ENCODE measurements at regions not wholly inside any gene's neighbourhood (a gene's known extent, or its start where the extent isn't known, plus 50 kb on each side); places are given as distances from the start of the nearest gene placed in this dataset.
"Not testable (repeated sequence)": the region's sequence is repeated elsewhere in the genome, so short reads cannot be mapped to it uniquely, and the experiment has no call there.

DNA sequence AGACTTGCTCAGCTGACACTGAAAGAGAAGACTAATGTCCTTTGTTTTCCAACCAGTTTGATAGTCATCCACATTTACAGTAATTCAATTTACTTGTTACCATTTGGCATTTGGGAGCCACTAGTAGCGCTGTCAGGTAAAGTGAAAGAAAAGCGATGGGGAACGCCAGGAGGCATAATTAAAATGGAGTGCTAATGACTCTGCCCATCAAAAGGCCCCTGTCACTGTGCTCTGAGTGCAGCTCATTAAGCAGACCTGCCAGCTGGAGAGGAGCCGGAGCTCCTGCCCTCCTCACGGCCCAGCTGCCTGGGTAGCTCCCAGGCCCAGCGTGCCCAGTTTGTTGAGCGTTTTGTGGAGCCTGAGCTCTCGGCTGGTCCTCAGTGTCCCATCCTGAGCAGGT, 463.6 kb upstream of the CCDC196 start:
- DNase-seq: no peak

DNA sequence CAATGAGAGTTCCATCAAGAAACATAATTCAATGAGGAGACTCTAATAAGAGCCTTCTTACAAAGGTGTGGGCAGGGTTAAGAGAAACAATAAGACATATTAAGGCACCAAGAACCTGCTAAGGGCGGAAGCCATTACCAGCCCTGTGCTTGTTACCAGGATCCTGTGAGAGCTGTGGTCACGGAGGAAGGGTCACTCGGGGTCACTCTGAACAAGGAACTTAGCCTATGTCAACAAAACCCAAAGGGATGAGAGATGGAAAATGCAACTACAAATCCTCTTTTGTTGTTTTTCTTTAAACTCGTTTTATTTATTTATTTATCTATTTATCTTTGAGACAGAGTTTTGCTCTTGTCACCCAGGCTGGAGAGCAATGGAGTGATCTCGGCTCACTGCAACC, 460.4 kb upstream of the CCDC196 start:
- DNase-seq: no peak

DNA sequence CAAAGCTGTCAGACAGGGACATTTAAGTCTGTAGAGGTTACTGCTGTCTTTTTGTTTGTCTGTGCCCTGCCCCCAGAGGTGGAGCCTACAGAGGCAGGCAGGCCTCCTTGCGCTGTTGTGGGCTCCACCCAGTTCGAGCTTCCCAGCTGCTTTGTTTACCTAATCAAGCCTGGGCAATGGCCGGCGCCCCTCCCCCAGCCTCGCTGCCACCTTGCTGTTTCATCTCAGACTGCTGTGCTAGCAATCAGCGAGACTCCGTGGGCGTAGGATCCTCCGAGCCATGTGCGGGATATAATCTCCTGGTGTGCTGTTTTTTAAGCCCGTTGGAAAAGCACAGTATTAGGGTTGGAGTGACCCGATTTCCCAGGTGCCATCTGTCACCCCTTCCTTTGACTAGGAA, 454.2 kb upstream of the CCDC196 start:
- DNase-seq: not testable (repeated sequence)

DNA sequence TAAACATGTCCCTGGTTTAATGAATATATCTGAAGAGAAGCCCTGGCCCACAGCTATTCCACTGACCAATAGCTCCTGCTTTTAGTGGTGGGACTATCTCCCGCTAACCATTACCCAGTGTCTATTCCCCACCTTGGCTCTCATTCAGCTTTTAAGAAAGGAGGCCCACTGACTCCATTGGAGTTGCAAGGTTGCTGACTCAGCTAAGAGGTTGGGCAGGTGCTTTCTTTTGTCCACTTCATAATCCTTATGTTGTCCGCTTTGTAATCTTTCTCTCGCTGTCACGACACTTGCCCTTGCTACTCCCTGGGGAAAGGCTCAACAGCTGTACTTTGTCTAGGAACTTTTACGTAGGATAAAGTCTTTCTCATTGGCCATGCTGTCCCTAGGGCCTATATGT, 453.4 kb upstream of the CCDC196 start:
- DNase-seq: no peak

DNA sequence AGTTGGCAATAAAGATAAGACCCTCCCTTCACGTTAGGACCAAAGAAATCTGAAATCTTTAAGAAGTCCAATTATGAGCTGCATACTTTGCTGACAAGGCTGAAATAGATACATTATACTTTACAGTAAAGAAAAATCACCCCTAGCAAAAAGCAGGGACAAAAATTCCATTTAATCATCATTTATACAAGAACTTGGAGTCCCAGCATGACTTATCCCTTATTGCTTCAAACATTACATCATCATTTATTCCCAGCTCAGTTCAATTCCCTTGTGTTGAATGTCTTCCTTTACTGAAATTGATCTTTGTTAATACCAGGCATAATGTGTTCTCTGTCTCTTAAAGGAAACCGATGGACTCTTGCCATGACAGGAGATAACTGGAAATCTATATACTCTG, 449.6 kb upstream of the CCDC196 start:
- DNase-seq: no peak

DNA sequence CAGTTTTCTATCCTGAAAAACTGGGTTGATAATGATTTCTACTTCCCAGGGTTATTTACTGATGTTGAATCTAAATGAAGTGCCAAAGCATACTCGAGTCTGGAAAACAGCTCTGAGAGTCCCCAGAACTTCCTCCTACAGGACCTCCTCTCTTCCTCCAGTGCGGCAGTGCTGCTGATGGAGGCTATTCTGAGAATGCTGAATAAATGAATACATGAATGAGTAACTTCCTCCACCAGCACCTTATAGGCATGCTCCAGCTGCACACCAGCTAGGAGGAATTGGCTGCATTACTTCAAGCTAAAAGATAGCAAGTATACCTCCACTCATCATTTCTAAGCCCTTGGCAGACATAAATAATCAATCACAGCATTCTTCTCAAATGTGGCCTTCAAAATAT, 448.8 kb upstream of the CCDC196 start:
- DNase-seq: no peak

DNA sequence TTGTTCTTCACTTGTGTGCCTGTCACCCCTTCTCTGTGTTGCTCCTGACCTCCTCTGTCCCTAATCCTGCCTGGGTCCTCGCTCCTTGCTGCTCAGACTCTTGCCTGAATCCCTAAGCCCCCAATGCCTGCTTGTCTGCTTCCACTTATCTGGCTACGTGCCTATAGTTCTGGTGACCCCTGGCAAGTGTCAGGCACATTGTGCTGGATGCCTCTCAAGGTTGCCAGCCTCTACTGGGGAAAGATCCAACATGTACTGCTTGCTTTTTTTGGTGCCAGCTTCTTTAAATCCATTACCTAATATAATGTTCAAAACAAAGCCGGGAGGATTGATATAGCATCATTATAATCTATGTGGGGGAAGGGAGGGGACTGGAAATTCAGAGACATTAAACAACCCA, 448.0 kb upstream of the CCDC196 start:
- DNase-seq: no peak

DNA sequence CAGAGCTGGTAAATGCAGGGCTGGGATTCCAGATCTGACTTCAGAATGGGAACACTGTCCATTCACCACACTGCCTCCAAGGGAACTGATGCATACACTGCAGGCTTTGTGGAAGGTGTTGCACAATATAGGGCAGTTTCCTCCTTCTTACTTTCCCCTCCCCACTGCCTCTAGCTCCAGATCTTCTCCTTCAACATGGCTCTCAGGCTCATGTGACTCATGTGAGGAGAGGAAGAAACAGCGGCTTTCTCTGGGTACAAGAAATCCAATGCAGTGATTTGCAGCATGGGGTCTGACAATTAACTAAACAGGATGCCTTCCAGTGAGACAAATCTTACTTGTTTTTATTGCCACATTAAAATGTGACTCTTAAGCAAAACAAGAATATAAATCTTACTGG, 447.6 kb upstream of the CCDC196 start:
- DNase-seq: no peak

DNA sequence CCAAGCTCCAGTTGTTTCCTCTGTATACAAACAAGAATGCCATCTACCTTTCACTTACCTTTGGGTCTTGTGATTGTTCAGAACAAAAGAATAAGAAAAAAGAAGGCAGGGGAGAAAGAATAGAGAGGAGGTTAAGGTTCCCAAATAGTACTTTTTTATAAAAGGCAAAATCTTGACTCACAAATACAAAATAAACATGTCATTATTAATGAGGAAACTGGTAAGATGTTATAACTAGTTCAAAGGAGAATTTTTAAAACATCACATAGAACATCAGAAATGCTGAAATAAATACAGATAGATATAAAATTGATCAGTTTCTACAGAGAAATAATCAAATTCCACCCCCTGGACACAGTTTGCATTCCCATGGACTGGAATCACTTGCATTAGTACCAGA, 446.7 kb upstream of the CCDC196 start:
- DNase-seq: no peak

DNA sequence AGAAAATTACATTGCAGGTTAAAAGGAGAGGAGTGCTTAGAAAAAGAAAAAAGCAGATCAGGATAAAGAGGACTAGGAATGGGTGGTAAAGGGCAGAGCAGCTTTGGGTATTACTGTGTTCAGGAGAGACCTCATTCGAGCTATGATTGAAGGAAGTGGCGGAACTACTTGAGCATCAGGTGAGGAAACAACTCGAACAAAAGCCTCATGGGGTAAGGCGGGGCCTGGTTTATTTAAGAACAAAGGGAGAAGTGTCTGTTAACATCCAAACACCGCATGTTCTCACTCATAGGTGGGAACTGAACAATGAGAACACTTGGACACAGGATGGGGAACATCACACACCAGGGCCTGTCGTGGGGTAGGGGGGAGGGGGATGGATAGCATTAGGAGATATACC, 444.6 kb upstream of the CCDC196 start:
- no peak for DNase-seq

DNA sequence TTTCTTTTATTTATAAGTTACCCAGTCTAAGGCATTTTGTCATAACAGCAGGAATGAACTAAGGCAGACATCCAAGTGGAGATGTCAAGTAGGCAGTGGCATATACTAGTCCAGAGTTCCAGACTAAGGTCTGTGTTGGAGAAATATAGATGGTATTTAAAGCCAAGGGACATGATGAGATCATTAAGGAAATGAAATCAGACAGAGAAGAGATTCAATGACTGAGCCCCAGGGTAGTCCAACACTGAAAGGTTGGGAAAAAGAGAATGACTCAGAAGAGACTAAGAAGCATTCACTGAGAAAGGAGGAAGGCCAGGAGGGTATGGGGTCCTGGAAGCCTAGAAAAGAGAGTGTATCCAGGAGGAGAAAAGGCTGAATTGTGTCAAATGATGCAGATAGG, 442.2 kb upstream of the CCDC196 start:
- no peak for DNase-seq

DNA sequence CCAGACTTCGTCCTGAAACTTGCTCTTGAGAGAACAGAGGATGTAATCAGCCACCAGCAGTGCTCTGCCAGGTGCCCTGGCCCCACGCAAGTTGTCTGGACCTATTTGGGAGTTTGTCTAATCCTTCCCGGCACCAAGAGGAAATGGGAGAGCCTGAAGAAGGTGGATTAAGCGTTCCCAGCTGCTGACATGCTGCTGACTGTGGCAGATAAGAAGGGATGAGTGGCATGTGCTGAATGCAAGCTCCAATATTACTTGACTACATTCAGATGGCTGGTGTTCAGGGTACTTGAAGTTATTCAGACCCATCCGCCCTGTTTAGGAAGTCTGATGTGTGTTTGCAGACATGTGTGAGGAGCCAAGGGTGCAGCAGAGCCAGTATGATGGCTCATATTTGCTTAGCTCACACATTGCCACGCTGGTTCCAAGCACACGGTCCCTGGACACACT, 440.6 kb upstream of the CCDC196 start:
- no peak for DNase-seq

DNA sequence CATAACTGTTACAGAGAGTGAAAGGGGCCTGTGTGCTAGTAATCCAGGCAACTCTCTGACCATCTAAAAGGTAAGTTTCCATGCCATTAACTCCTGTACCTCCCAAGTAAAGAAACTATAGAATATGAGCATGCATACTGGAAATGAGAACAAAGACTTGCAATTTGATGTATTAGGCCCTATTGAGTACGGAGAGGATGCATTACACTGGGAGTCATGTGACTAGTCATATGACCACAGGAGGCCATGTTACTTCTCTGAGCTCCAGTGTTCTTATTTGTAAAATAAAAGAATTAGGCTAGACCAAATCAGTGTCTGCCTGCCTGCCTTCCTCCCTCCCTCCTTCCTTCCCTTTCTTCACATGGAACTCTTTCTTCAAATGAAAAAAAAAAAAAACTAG, 440.1 kb upstream of the CCDC196 start:
- no peak for DNase-seq

DNA sequence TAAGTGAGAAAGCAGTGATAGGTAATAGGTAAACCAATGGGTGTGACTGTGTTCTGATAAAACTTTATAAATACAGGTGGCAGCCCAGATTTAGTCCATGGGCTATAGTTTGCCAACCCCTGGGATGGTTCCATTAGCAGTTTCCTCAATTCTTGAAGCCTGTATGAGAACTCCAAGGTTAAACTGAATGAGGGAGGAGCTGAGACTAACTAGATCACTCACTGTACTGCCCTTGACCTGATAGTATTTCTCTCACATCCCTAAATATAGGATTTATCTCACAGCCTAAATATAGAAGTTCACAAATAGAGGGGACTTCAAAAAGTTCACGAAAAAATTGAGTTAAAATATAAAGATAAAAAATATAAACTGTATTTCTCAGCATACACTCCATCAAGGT, 439.6 kb upstream of the CCDC196 start:
- no peak for DNase-seq

DNA sequence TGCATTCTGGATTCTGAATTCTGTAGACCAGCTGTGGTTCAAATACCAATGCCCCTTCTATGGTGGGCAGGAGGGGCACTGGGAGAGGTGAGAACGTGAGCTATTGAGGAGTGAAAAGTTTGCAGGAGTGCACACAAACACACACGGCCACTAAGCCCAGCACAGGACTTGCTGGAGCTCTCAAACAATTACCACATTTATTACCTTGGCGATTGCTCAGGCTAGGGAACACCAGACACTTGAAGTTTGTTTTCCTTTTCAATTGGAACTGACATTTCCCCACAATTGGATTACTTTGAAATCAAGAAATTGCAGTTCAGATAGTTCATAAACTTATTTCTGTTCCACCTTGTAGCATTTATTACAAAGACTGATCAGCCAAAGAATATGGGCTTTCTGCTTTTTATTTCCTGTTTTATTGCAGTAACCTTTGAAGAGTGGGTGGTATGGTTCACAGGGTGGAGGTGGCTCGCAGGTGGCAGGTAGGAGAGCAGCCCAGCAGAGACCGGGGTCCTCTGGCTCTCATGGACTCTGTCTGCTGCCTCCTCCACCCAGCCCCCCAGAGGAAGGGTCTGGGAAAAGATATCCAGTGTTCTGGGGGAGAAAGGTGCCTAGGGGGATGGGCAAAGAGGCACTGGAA, 429.8 kb upstream of the CCDC196 start:
- no peak for DNase-seq

DNA sequence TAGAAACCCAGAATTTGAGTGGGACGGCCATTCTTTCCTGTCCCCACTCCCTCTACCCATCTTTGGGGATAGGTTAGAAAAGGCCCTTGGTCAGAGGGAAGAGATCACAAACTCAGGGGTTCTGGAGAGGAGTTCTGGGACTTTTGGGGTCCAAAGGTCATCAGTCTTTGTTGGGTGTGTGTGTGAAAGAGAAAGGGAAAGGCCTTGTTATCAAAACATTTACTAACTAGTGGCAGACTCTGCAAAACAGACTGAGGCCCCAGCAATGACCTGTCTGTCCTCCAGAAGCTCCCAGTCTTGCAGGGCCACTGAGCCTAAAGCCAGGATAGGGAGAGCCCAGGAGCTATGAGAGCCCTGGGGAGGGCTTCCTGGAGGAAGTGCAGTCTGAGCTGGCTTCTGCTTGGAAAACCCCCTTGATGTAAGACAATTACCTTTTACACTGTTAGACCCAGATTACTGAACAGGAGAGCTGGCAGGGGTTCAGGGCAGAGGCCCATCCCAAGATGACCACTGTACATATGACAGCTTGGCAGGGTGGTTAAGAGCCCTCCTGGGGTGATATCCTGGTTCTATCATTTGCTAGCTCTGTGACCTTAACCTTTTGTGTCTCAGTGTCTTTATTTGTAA, 429.1 kb upstream of the CCDC196 start:
- no peak for DNase-seq

DNA sequence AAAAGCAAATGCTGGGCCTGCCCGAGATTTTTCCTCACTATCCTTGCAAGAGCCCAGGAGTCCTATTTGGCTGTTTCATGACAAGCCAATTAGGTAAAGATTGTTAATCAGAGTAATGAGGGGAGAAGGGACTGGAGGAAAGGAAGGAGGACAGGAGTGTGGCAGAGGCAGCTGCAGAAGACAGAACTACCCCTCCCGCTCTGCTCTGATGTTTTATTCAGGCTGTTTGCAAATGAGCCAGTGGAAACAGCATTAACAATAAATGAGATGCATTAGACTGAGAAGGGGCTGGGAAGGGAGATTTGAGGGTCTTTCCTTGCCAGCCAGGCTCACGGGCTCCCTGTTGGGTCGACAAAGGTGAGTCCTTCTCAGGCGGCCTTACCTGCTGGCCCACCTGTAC, 421.0 kb upstream of the CCDC196 start:
- no peak for DNase-seq

DNA sequence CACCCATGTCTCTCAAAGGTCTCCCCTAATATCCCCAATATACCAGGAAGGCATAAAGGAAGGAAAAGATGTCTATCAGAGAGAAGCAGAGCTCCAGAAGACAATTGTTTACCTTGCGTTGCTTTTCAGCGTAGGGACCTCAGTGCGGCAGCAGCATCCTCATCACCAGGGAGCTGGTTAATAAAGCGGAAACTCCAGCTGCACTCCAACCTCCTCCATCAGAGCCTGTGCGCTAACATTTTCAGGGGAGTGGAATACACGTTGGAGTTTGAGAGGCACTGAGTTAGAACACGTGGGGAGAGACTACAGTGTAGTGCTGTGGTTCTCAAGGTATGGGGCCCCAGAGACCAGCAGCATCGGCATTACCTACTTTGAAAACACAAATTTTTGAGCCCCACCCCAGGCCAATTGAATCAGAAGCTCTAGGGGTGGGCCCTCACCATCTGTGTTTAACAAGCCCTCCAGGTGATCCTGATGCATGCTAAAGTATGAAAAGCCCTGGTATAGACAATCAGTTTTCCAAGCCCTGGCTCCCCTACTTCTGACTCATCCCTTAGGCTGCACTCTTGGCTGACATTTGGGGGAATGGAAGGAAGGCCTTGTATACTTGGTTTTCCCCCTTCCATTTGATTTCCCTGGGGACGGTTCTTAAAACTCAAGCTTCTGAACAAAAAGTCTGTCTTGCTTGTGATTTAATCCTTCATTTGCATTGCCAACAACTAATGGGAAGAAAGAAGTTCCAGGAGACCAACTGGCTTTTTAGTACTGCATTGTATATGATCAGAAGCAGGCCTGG, 419.0 kb upstream of the CCDC196 start:
- DNase-seq: no peak

DNA sequence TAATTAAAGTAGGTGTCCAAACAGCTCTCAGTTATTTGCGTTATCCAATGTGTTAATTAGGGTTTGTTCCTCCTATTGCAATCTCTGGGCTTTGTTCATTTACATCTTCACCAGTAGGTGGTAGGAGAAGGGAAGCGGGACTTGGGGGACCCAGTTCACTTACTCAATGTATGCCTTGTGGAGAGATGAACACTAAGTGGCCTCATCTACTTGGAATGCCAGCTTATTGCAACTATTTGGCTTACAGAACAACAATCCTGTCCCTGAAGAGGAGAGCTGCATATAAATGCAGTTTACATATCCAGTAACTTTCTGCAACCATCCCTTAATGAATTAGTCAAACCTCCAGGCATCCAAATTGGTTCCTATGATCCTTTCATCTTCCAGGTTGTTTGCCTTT, 417.1 kb upstream of the CCDC196 start:
- no peak for DNase-seq

DNA sequence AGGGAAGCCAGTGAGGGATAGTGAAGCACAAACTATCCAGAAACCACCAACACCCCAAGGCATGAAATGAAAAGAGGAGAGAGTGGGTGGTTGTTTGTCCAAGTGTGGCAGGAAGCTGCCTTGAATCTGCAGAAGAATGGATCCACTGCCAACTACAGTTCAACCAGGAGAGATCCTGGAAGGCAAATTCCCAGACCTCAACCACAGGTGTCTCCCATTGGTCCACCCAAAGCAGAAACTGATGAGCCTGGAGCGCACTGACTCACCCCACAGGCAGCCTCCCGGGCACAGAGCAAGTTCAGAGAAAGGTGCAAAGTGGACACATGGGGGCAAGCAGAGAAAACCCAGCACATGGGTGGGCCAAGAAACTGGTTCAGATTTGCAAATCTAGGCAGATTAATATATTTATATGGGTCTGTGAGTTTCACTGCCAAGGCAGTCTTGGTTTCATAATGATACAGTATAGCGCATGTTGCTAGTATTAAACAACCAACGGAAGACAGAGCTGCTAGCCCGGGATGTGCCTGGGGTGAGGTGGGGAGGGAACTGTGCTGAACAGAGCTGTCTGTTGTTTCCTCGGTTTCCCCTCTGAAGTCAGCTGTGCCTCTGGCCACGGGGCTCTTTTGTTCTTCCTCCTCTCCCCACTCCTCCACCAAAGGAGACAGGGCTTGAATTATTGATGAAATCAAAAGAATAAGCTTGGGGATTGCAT, 416.2 kb upstream of the CCDC196 start:
- DNase-seq: no peak

DNA sequence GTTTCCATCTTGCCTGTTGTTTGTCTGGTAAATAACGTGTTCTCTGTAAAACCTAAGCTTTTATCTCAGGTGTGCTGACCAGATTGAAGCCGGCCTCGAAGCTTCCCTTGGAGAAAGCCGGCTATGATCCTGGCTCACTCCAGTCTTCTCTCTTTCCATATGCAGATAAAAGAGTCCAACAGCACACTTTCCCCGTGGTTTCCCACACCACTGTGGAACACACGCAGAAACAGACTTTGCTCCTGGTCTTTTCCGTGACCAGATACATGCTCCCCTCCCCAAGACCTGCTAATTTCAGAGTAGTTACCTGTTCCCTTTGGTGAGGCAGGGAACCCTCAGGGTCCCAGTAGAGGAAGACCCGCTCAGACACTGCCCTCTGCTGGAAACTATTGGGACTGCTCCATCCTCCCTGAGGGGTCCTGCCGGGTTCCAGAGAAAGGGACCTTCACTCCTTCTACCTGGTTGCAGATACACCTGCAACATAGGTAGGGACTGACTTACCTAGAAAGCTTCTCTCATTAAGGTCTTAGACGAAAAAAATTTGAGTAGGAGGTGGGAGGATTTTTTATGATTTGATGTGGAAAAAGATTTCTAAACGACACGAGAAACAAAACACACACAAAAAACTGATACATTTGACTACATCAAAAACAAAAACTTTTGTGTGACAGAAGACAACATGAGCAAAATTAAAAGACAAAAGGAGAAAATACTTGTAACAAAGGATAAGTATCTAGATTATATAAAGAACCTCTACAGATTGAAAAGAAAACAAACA, 415.4 kb upstream of the CCDC196 start:
- peak; percentile 39 for DNase-seq

DNA sequence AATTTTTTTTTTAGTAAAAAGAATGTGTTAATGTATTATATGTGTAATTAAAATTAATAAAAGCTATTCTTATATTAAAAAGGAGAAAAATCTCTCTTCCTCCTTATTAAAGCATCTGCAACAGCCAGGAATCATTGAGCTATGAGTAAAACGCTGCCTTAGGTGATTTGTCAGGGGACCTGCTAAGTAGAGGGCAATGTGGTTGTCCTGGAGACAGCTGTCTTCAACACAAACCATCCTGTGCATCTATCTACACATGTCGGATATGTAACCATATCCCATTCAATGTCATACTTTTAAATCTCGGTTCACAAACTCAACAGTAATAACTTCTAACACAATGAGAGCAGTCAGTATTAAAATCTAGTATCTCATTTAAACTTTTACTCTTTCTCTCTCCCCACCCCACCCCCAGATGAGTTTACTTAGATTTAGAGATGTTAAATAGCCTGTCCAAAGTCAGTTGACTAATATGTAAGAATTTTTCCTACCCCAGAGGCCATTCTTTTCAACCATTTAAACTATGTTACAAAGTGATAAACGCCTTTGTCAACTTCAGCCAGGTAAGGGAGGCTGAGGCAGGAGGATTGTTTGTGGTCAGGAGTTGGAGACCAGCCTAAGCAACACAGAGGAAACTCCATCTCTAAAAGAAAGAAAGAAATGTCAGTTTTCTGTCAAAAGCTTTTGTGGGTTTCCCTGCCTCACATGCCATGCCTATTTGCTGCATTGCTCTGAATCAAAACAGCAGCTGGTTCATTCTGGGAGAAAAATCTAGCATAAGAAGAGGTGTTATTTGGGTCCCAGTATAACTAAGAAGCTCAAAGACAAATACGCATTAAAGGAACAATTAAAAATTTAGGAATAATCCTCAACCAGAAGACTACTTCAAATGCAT, 413.7 kb upstream of the CCDC196 start:
- DNase-seq: no peak

Data from hematopoietic multipotent progenitor cell treated with erythropoietin and hydrocortisone succinate and interleukin-3 and kit ligand, for 8 days (in vitro differentiated cells).